K562 (cell line): ENCODE measurements at regions not wholly inside any gene's neighbourhood (a gene's known extent, or its start where the extent isn't known, plus 50 kb on each side); places are given as distances from the start of the nearest gene placed in this dataset.
"Not testable (repeated sequence)": the region's sequence is repeated elsewhere in the genome, so short reads cannot be mapped to it uniquely, and the experiment has no call there.

Experiments used
- HCFC1 ChIP-seq: IDR thresholded peaks from 2 replicates; pipeline ENCODE4 v1.6.1; 2012; ENCODE audit warnings: low read depth, low read length, improper control_type of control experiment
- HNRNPL ChIP-seq: fragments of 200-400 bp; formaldehyde crosslinking; IDR thresholded peaks from 2 replicates; pipeline ENCODE4 v1.6.1; 2017; ENCODE audit warnings: low read depth, mild to moderate bottlenecking, low read length
- MYC ChIP-seq, 2 experiments: fragments of 250-450 bp in 1 of 2; sonication (Bioruptor Pico) in 1 of 2; IDR thresholded peaks; 2 replicates each; pipeline versions ENCODE4 v1.5.1 to v1.6.1; 2012 to 2021; ENCODE audit warnings: low read depth in 2 of 2, borderline replicate concordance in 1 of 2, improper control_type of control experiment in 1 of 2, low read length in 1 of 2, mild to moderate bottlenecking in 1 of 2, moderate library complexity in 1 of 2
- NCOA1 ChIP-seq: fragments of 450-650 bp; IDR thresholded peaks from 2 replicates; pipeline ENCODE4 v1.6.1; 2016; ENCODE audit warnings: low read depth
- POLR2AphosphoS5 ChIP-seq: IDR thresholded peaks from 2 replicates; pipeline ENCODE4 v1.6.1; 2011; ENCODE audit warnings: mild to moderate bottlenecking, low read depth, low read length, moderate library complexity; ENCODE audit not compliant: control insufficient read depth, insufficient read depth
- RBFOX2 ChIP-seq: fragments of 200-400 bp; formaldehyde crosslinking; IDR thresholded peaks from 2 replicates; pipeline ENCODE4 v1.6.1; 2017; ENCODE audit warnings: low read depth, mild to moderate bottlenecking, low read length, moderate library complexity
- SETDB1 ChIP-seq: IDR thresholded peaks from one replicate; pipeline ENCODE4 v1.6.1; 2012; ENCODE audit warnings: low read length, control low read depth, inconsistent platforms
- TF ChIP-seq, protein P1 (sequence below), 3 experiments: IDR thresholded peaks in 2 of 3; conservative IDR thresholded peaks in 1 of 3; 2 replicates each; pipeline ENCODE4 v1.5.1; 2011 to 2012; ENCODE audit warnings: low read length in 3 of 3, mild to moderate bottlenecking in 3 of 3, control low read depth in 2 of 3, improper control_type of control experiment in 1 of 3, inconsistent platforms in 1 of 3, low read depth in 1 of 3, mixed read lengths in 1 of 3, moderate library complexity in 1 of 3; ENCODE audit not compliant: insufficient read depth in 2 of 3

DNA sequence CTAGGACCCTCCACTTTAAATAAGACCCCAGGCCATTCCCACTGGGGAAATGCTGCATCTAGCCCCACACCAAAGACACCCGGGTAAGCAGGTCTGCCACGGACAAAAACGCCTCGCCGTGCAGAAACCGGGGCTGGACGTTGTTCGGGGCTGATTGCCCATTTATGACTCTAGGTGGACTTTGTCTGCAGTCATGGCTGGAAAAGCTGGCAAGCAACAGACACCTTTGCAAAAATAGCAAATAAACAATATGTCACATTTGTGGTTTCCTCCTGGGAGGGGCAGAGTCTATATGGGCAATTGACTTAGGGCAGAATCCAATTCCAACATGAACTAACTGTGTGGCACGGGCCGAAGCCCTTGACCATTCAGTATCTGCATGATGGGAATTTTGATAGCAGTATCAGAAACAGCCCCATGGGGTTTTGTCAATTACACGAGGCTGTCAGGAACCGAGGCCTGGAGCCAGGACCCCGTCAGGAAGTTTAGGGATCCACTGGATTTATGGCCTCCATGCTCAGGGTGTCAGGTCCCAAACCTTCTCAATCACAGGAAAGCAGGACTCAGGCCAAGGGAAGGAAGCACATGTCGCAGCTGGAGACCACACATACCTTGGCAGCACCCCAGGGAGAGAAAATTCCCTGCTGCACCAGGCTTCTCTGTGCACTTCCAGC lies 172.8 kb downstream of the OR4M2 start:
- not testable (repeated sequence) for TF ChIP-seq POLR2AphosphoS5; HNRNPL; HCFC1; NCOA1; RBFOX2; SETDB1; MYC (IDR thresholded peaks at IDR 0.05; ENCODE audit: low read depth, low read length); MYC (CRISPR knock-in tag; IDR thresholded peaks at IDR 0.05; ENCODE audit: borderline replicate concordance, low read depth)
- TF ChIP-seq, protein P1, sequence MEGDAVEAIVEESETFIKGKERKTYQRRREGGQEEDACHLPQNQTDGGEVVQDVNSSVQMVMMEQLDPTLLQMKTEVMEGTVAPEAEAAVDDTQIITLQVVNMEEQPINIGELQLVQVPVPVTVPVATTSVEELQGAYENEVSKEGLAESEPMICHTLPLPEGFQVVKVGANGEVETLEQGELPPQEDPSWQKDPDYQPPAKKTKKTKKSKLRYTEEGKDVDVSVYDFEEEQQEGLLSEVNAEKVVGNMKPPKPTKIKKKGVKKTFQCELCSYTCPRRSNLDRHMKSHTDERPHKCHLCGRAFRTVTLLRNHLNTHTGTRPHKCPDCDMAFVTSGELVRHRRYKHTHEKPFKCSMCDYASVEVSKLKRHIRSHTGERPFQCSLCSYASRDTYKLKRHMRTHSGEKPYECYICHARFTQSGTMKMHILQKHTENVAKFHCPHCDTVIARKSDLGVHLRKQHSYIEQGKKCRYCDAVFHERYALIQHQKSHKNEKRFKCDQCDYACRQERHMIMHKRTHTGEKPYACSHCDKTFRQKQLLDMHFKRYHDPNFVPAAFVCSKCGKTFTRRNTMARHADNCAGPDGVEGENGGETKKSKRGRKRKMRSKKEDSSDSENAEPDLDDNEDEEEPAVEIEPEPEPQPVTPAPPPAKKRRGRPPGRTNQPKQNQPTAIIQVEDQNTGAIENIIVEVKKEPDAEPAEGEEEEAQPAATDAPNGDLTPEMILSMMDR (IDR thresholded peaks at IDR 0.05 in 2 of 3, conservative IDR thresholded peaks at IDR 0.05 in 1 of 3; ENCODE audit: insufficient read depth in 2 of 3, low read depth in 1 of 3, low read length in 3 of 3) = not testable (repeated sequence)
